Fibroblast of lung (primary cell): ENCODE measurements at regions not wholly inside any gene's neighbourhood (a gene's known extent, or its start where the extent isn't known, plus 50 kb on each side); places are given as distances from the start of the nearest gene placed in this dataset.

Experiments used
- DNase-seq, 2 donors: peaks; one replicate each; pipeline versions ENCODE4 v3.0.0 to v3.0.0-alpha.2; 2010; ENCODE audit warnings: low read depth in 2 of 2
- H2AFZ ChIP-seq: 2 replicates; pipeline ENCODE4 v1.5.1; 2012; ENCODE audit warnings: low read length, control low read depth, inconsistent platforms
- H3K27ac ChIP-seq: 2 replicates; pipeline ENCODE4 v1.5.1; 2011; ENCODE audit warnings: low read length, control low read depth; ENCODE audit not compliant: insufficient read depth
- H3K27me3 ChIP-seq: 2 replicates; pipeline ENCODE4 v1.5.1; 2011; ENCODE audit warnings: mild to moderate bottlenecking, low read length; ENCODE audit not compliant: control insufficient read depth, insufficient read depth
- H3K36me3 ChIP-seq: 2 replicates; pipeline ENCODE4 v1.5.1; 2011; ENCODE audit warnings: low read length; ENCODE audit not compliant: control insufficient read depth, insufficient read depth
- H3K4me1 ChIP-seq: 2 replicates; pipeline ENCODE4 v1.5.1; 2011; ENCODE audit warnings: low read length; ENCODE audit not compliant: control insufficient read depth, insufficient read depth; ENCODE audit errors: extremely low read depth
- H3K4me2 ChIP-seq: 2 replicates; pipeline ENCODE4 v1.5.1; 2011; ENCODE audit warnings: low read length, control low read depth; ENCODE audit not compliant: insufficient read depth; ENCODE audit errors: extremely low read depth
- H3K4me3 ChIP-seq, 4 experiments: fragments of 200-600 bp in 1 of 4; sonication (generic) in 1 of 4; replicated peaks in 1 of 4; 2 replicates each; pipeline ENCODE4 v1.5.1; 2011 to 2016; ENCODE audit warnings: low read length in 4 of 4, low read depth in 3 of 4, mild to moderate bottlenecking in 3 of 4, control low read depth in 2 of 4, inconsistent platforms in 1 of 4, mixed read lengths in 1 of 4; ENCODE audit not compliant: insufficient read depth in 1 of 4; ENCODE audit errors: control extremely low read depth in 1 of 4
- H3K79me2 ChIP-seq: 2 replicates; pipeline ENCODE4 v1.5.1; 2012; ENCODE audit warnings: mild to moderate bottlenecking, low read length, inconsistent platforms; ENCODE audit not compliant: control insufficient read depth, insufficient read depth
- H3K9ac ChIP-seq: 2 replicates; pipeline ENCODE4 v1.5.1; 2011; ENCODE audit warnings: mild to moderate bottlenecking, low read length, control low read depth; ENCODE audit not compliant: insufficient read depth
- H3K9me3 ChIP-seq: 2 replicates; pipeline ENCODE4 v1.5.1; 2012; ENCODE audit warnings: low read depth, low read length; ENCODE audit not compliant: control insufficient read depth, insufficient read depth
- H4K20me1 ChIP-seq: 2 replicates; pipeline ENCODE4 v1.5.1; 2011; ENCODE audit warnings: low read length; ENCODE audit not compliant: control insufficient read depth, insufficient read depth; ENCODE audit errors: extremely low read depth
- CTCF ChIP-seq, 2 donors: IDR thresholded peaks in 1 of 2; conservative IDR thresholded peaks in 1 of 2; 1 replicate in 1 of 2; 2 replicates in 1 of 2; pipeline ENCODE4 v1.5.1; 2011 to 2012; ENCODE audit warnings: low read length in 2 of 2, control low read depth in 1 of 2, inconsistent platforms in 1 of 2, low read depth in 1 of 2, mild to moderate bottlenecking in 1 of 2
- EZH2 ChIP-seq: IDR thresholded peaks from 2 replicates; pipeline ENCODE4 v1.5.1; 2012; ENCODE audit warnings: low read length, control low read depth, mild to moderate bottlenecking; ENCODE audit errors: missing control alignments

GRCh38 chr3:18751514-18751913 lies 326.4 kb upstream of the SATB1 start:
- Histone ChIP-seq H3K79me2 (no peaks in the 10 kb centered on the region), H3K27me3 (no peaks in the 10 kb centered on the region), H3K4me3 (no peak overlapping the region), H3K36me3 (no peaks in the 10 kb centered on the region), H2AFZ (no peak overlapping the region), H3K4me1 (no peaks in the 10 kb centered on the region), H3K9ac (no peak overlapping the region), H3K27ac (no peak overlapping the region), H3K4me2 (no peak overlapping the region), H3K9me3 (no peaks in the 10 kb centered on the region), H4K20me1 (no peaks in the 10 kb centered on the region)
- no peak for TF ChIP-seq EZH2
- no peak for TF ChIP-seq CTCF (conservative IDR thresholded peaks at IDR 0.05 in 1 of 2, IDR thresholded peaks at IDR 0.05 in 1 of 2; ENCODE audit: low read depth in 1 of 2, low read length in 2 of 2)
- DNase-seq = no peak

- no peaks in the 10 kb centered on the region for H3K36me3 ChIP-seq
- H3K4me1 ChIP-seq = no peaks in the 10 kb centered on the region
- H3K27ac ChIP-seq = no peak overlapping the region
- H3K4me2 ChIP-seq = no peak overlapping the region
- H3K27me3 ChIP-seq = no peaks in the 10 kb centered on the region
- H3K9ac ChIP-seq = no peak overlapping the region
- no peaks in the 10 kb centered on the region for H3K9me3 ChIP-seq
- H3K79me2 ChIP-seq = no peaks in the 10 kb centered on the region
- no peak overlapping the region for H3K4me3 ChIP-seq
- H2AFZ ChIP-seq = no peak overlapping the region
- TF ChIP-seq EZH2 = no peak
- no peak for TF ChIP-seq CTCF (conservative IDR thresholded peaks at IDR 0.05 in 1 of 2, IDR thresholded peaks at IDR 0.05 in 1 of 2; ENCODE audit: low read depth in 1 of 2, low read length in 2 of 2)
- no peaks in the 10 kb centered on the region for H4K20me1 ChIP-seq
- DNase-seq = no peak
Observed at GRCh38 chr3:18747383-18747782, 322.2 kb upstream of the SATB1 start.

GRCh38 chr3:18745472-18745871 lies 320.3 kb upstream of the SATB1 start:
- Histone ChIP-seq H3K27ac (no peak overlapping the region), H3K27me3 (no peaks in the 10 kb centered on the region), H3K9ac (no peak overlapping the region), H3K4me1 (no peaks in the 10 kb centered on the region), H3K79me2 (no peaks in the 10 kb centered on the region), H3K4me3 (no peak overlapping the region), H3K36me3 (no peaks in the 10 kb centered on the region), H3K9me3 (no peaks in the 10 kb centered on the region), H4K20me1 (no peaks in the 10 kb centered on the region), H2AFZ (no peak overlapping the region), H3K4me2 (no peak overlapping the region)
- TF ChIP-seq CTCF (conservative IDR thresholded peaks at IDR 0.05 in 1 of 2, IDR thresholded peaks at IDR 0.05 in 1 of 2; ENCODE audit: low read depth in 1 of 2, low read length in 2 of 2) (no peak), EZH2 (no peak)
- DNase-seq = no peak
